ENCODE measurements at regions not wholly inside any gene's neighbourhood (a gene's known extent, or its start where the extent isn't known, plus 50 kb on each side); places are given as distances from the start of the nearest gene placed in this dataset.

DNA sequence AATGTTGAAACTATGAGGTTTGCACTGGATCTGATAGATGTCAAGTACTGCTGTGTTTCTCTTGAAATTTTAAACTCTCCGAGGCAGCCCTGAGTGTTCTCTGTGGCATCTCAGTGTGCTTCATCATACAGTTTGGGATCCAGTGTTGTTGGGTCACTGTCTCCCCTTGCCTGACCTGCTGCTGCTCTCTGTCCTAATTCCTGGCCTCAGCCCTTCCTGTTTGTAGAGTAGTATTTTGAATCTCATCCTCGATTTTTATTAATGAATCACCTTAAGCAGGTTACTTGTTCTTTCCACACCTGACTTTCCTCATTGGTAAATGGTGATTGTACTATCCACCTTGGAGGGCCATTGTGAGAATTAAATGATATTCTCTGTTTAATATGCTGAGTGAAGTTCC is 70.7 kb upstream of the PAX6 start:
- TF ChIP-seq, protein P1, sequence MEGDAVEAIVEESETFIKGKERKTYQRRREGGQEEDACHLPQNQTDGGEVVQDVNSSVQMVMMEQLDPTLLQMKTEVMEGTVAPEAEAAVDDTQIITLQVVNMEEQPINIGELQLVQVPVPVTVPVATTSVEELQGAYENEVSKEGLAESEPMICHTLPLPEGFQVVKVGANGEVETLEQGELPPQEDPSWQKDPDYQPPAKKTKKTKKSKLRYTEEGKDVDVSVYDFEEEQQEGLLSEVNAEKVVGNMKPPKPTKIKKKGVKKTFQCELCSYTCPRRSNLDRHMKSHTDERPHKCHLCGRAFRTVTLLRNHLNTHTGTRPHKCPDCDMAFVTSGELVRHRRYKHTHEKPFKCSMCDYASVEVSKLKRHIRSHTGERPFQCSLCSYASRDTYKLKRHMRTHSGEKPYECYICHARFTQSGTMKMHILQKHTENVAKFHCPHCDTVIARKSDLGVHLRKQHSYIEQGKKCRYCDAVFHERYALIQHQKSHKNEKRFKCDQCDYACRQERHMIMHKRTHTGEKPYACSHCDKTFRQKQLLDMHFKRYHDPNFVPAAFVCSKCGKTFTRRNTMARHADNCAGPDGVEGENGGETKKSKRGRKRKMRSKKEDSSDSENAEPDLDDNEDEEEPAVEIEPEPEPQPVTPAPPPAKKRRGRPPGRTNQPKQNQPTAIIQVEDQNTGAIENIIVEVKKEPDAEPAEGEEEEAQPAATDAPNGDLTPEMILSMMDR (IDR thresholded peaks at IDR 0.05; ENCODE audit: low read length): no peak
- no peak for TF ChIP-seq EZH2 (IDR thresholded peaks at IDR 0.05; ENCODE audit: borderline replicate concordance, low read length)

Measured in OCI-LY1 (cell line).